ENCODE measurements at regions not wholly inside any gene's neighbourhood (a gene's known extent, or its start where the extent isn't known, plus 50 kb on each side); places are given as distances from the start of the nearest gene placed in this dataset.

- H3K4me3 ChIP-seq = no peak overlapping the region
- no peaks in the 10 kb centered on the region for H3K27me3 ChIP-seq
- no peak overlapping the region for H3K27ac ChIP-seq
- TF ChIP-seq POLR2A (IDR thresholded peaks at IDR 0.05) (no peak), CTCF (IDR thresholded peaks at IDR 0.05) (no peak)
- H3K4me1 ChIP-seq = no peaks in the 10 kb centered on the region
- DNase-seq = no peak
- H3K9me3 ChIP-seq = no peaks in the 10 kb centered on the region
- no peaks in the 10 kb centered on the region for H3K36me3 ChIP-seq
- intact Hi-C loops (cut with DNase I; ENCODE audit: low total_unique reads) = no loop called here
Measured at GRCh38 chr15:53116169-53116568, 326.0 kb upstream of the ONECUT1 start.

GRCh38 chr15:53115563-53115962 lies 325.4 kb upstream of the ONECUT1 start:
- no peak for DNase-seq
- Histone ChIP-seq H3K4me1 (no peaks in the 10 kb centered on the region), H3K9me3 (no peaks in the 10 kb centered on the region), H3K27me3 (no peaks in the 10 kb centered on the region), H3K4me3 (no peak overlapping the region), H3K27ac (no peak overlapping the region), H3K36me3 (no peaks in the 10 kb centered on the region)
- intact Hi-C loops (cut with DNase I; ENCODE audit: low total_unique reads) = no loop called here
- TF ChIP-seq POLR2A (IDR thresholded peaks at IDR 0.05) (no peak), CTCF (IDR thresholded peaks at IDR 0.05) (no peak)

- H3K27me3 ChIP-seq = no peaks in the 10 kb centered on the region
- DNase-seq = no peak
- no peak overlapping the region for H3K27ac ChIP-seq
- H3K9me3 ChIP-seq = no peaks in the 10 kb centered on the region
- intact Hi-C loops (cut with DNase I; ENCODE audit: low total_unique reads) = no loop called here
- no peak for TF ChIP-seq CTCF (IDR thresholded peaks at IDR 0.05)
- no peak for TF ChIP-seq POLR2A (IDR thresholded peaks at IDR 0.05)
- no peak overlapping the region for H3K4me3 ChIP-seq
- H3K4me1 ChIP-seq = no peaks in the 10 kb centered on the region
- no peaks in the 10 kb centered on the region for H3K36me3 ChIP-seq
Measured at GRCh38 chr15:53114960-53115359, 324.8 kb upstream of the ONECUT1 start.

GRCh38 chr15:53110999-53111398 lies 320.9 kb upstream of the ONECUT1 start:
- Histone ChIP-seq H3K36me3 (no peaks in the 10 kb centered on the region), H3K27ac (no peak overlapping the region), H3K27me3 (no peaks in the 10 kb centered on the region), H3K9me3 (no peaks in the 10 kb centered on the region), H3K4me1 (no peaks in the 10 kb centered on the region), H3K4me3 (no peak overlapping the region)
- TF ChIP-seq CTCF (IDR thresholded peaks at IDR 0.05) (no peak), POLR2A (IDR thresholded peaks at IDR 0.05) (no peak)
- DNase-seq = no peak
- intact Hi-C loops (cut with DNase I; ENCODE audit: low total_unique reads) = no loop called here

GRCh38 chr15:53108319-53108718 lies 318.2 kb upstream of the ONECUT1 start:
- H3K27me3 ChIP-seq = no peaks in the 10 kb centered on the region
- intact Hi-C loops (cut with DNase I; ENCODE audit: low total_unique reads) = no loop called here
- no peak overlapping the region for H3K4me3 ChIP-seq
- H3K27ac ChIP-seq = no peak overlapping the region
- H3K4me1 ChIP-seq = no peaks in the 10 kb centered on the region
- TF ChIP-seq POLR2A (IDR thresholded peaks at IDR 0.05) (no peak), CTCF (IDR thresholded peaks at IDR 0.05) (no peak)
- no peak for DNase-seq
- H3K36me3 ChIP-seq = no peaks in the 10 kb centered on the region
- no peaks in the 10 kb centered on the region for H3K9me3 ChIP-seq

All from uterus (tissue), 3 donors.